ENCODE measurements at regions not wholly inside any gene's neighbourhood (a gene's known extent, or its start where the extent isn't known, plus 50 kb on each side); places are given as distances from the start of the nearest gene placed in this dataset.

GRCh38 chr22:44624689-44625420, 77.1 kb upstream of the PRR5 start:
- intact Hi-C loops (cut with micrococcal nuclease), result loop anchor here (10.0 kb wide), 2 partner anchors 740 to 1350 kb away; no protein-coding TSS in a partner anchor
- DNase-seq (ENCODE audit: low read depth, low spot score), result no peak
- ChIA-PET POLR2A (no interaction called here), CTCF (interaction anchor here (1.1 to 4.7 kb wide), 9 partner anchors 539 to 742 kb away, joined by 3 to 51 read pairs (median 7); no protein-coding TSS in a partner anchor), RAD21 (ENCODE audit: low non-redundant PET in 1 of 2, low total read pairs in 2 of 2, uncharacterized antibody in 2 of 2, unreplicated experiment in 2 of 2) (interaction anchor here (1.2 to 1.5 kb wide), 3 partner anchors 631 to 632 kb away, joined by 4 to 8 read pairs (median 4); no protein-coding TSS in a partner anchor)
- no peak overlapping the region for H3K4me3 ChIP-seq (replicated peaks in 1 of 2; ENCODE audit: low read depth in 1 of 2, low read length in 2 of 2)
- peaks cover 0 to 4% of the 10 kb centered on the region in 2 experiments; a peak in 1 of 4 replicates for H3K4me1 ChIP-seq (ENCODE audit: control insufficient read depth in 1 of 2, insufficient read depth in 2 of 2, low read length in 2 of 2)
- no peak for ATAC-seq
- no peak overlapping the region for H2AFZ ChIP-seq (ENCODE audit: low read depth, low read length, poor library complexity, severe bottlenecking)
- BruUV-seq (replicated peaks), result no TSS peak
- no peak overlapping the region for H3K9ac ChIP-seq (ENCODE audit: low read length)
- H3K4me2 ChIP-seq (ENCODE audit: low read length), result no peak overlapping the region
- no peaks in the 10 kb centered on the region for H3K36me3 ChIP-seq (ENCODE audit: control insufficient read depth in 1 of 2, insufficient read depth in 2 of 2, low read length in 2 of 2)
- TF ChIP-seq JUND (IDR thresholded peaks at IDR 0.05) (no peak), ZNF274 (IDR thresholded peaks at IDR 0.05; ENCODE audit: low read depth, low read length) (no peak), TCF7L2 (IDR thresholded peaks at IDR 0.05; ENCODE audit: borderline replicate concordance, extremely low read depth, insufficient read depth, insufficient read length) (no peak), SIN3A (IDR thresholded peaks at IDR 0.05; ENCODE audit: low read depth) (no peak), RAD21 (IDR thresholded peaks at IDR 0.05; ENCODE audit: low read depth) (no peak), ZFX (IDR thresholded peaks at IDR 0.05) (no peak), FOSL1 (IDR thresholded peaks at IDR 0.05; ENCODE audit: low read depth) (no peak), SP1 (IDR thresholded peaks at IDR 0.05; ENCODE audit: low read depth) (no peak), SRF (IDR thresholded peaks at IDR 0.05; ENCODE audit: low read depth) (no peak), CBX3 (IDR thresholded peaks at IDR 0.05; ENCODE audit: low read depth) (no peak), EGR1 (IDR thresholded peaks at IDR 0.05; ENCODE audit: low read depth) (no peak), ELF1 (IDR thresholded peaks at IDR 0.05; ENCODE audit: borderline replicate concordance, low read depth) (no peak), CEBPB (IDR thresholded peaks at IDR 0.05; ENCODE audit: low read depth) (no peak)
- TF ChIP-seq, protein P1, sequence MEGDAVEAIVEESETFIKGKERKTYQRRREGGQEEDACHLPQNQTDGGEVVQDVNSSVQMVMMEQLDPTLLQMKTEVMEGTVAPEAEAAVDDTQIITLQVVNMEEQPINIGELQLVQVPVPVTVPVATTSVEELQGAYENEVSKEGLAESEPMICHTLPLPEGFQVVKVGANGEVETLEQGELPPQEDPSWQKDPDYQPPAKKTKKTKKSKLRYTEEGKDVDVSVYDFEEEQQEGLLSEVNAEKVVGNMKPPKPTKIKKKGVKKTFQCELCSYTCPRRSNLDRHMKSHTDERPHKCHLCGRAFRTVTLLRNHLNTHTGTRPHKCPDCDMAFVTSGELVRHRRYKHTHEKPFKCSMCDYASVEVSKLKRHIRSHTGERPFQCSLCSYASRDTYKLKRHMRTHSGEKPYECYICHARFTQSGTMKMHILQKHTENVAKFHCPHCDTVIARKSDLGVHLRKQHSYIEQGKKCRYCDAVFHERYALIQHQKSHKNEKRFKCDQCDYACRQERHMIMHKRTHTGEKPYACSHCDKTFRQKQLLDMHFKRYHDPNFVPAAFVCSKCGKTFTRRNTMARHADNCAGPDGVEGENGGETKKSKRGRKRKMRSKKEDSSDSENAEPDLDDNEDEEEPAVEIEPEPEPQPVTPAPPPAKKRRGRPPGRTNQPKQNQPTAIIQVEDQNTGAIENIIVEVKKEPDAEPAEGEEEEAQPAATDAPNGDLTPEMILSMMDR (IDR thresholded peaks at IDR 0.05 in 2 of 3, conservative IDR thresholded peaks at IDR 0.05 in 1 of 3; ENCODE audit: borderline replicate concordance in 1 of 3, insufficient read depth in 1 of 3, low read depth in 2 of 3, low read length in 2 of 3), result no peak
- TF ChIP-seq, protein P2, sequence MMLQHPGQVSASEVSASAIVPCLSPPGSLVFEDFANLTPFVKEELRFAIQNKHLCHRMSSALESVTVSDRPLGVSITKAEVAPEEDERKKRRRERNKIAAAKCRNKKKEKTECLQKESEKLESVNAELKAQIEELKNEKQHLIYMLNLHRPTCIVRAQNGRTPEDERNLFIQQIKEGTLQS (IDR thresholded peaks at IDR 0.05), result no peak
- TF ChIP-seq, protein P3, sequence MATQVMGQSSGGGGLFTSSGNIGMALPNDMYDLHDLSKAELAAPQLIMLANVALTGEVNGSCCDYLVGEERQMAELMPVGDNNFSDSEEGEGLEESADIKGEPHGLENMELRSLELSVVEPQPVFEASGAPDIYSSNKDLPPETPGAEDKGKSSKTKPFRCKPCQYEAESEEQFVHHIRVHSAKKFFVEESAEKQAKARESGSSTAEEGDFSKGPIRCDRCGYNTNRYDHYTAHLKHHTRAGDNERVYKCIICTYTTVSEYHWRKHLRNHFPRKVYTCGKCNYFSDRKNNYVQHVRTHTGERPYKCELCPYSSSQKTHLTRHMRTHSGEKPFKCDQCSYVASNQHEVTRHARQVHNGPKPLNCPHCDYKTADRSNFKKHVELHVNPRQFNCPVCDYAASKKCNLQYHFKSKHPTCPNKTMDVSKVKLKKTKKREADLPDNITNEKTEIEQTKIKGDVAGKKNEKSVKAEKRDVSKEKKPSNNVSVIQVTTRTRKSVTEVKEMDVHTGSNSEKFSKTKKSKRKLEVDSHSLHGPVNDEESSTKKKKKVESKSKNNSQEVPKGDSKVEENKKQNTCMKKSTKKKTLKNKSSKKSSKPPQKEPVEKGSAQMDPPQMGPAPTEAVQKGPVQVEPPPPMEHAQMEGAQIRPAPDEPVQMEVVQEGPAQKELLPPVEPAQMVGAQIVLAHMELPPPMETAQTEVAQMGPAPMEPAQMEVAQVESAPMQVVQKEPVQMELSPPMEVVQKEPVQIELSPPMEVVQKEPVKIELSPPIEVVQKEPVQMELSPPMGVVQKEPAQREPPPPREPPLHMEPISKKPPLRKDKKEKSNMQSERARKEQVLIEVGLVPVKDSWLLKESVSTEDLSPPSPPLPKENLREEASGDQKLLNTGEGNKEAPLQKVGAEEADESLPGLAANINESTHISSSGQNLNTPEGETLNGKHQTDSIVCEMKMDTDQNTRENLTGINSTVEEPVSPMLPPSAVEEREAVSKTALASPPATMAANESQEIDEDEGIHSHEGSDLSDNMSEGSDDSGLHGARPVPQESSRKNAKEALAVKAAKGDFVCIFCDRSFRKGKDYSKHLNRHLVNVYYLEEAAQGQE (IDR thresholded peaks at IDR 0.05; ENCODE audit: low read depth), result no peak
- TF ChIP-seq, protein P4, sequence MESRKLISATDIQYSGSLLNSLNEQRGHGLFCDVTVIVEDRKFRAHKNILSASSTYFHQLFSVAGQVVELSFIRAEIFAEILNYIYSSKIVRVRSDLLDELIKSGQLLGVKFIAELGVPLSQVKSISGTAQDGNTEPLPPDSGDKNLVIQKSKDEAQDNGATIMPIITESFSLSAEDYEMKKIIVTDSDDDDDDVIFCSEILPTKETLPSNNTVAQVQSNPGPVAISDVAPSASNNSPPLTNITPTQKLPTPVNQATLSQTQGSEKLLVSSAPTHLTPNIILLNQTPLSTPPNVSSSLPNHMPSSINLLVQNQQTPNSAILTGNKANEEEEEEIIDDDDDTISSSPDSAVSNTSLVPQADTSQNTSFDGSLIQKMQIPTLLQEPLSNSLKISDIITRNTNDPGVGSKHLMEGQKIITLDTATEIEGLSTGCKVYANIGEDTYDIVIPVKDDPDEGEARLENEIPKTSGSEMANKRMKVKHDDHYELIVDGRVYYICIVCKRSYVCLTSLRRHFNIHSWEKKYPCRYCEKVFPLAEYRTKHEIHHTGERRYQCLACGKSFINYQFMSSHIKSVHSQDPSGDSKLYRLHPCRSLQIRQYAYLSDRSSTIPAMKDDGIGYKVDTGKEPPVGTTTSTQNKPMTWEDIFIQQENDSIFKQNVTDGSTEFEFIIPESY (IDR thresholded peaks at IDR 0.05; ENCODE audit: extremely low read depth, insufficient replicate concordance, low read length), result no peak
- no peaks in the 10 kb centered on the region for H4K20me1 ChIP-seq (ENCODE audit: insufficient read depth)
- no peaks in the 10 kb centered on the region for H3K9me2 ChIP-seq (ENCODE audit: insufficient read depth)
- no peaks in the 10 kb centered on the region for H3K27me3 ChIP-seq (ENCODE audit: insufficient read depth, low read length)
- no peak overlapping the region for H3K27ac ChIP-seq (ENCODE audit: low read depth, low read length)
- H3K9me3 ChIP-seq (ENCODE audit: control insufficient read depth in 1 of 2, insufficient read depth in 1 of 2, low read depth in 1 of 2, low read length in 2 of 2), result no peaks in the 10 kb centered on the region
- H3K79me2 ChIP-seq (ENCODE audit: insufficient read depth, low read length), result no peaks in the 10 kb centered on the region
